BLaER1 treated with 17β-estradiol and CSF1 and Interleukin-3, amounts not matched to agents 10 nM and 100 nM (cell line): ENCODE measurements at regions not wholly inside any gene's neighbourhood (a gene's known extent, or its start where the extent isn't known, plus 50 kb on each side); places are given as distances from the start of the nearest gene placed in this dataset.

Source experiments
- H3K27ac ChIP-seq, 11 experiments: shearing (Covaris generic); formaldehyde crosslinking; 2 replicates each; pipeline ENCODE4 v1.8.1; 2022
- H3K27me3 ChIP-seq, 11 experiments: shearing (Covaris generic); formaldehyde crosslinking; 2 replicates each; pipeline ENCODE4 v1.8.1; 2022
- H3K36me3 ChIP-seq, 11 experiments: shearing (Covaris generic); formaldehyde crosslinking; 2 replicates each; pipeline ENCODE4 v1.8.1; 2022
- H3K4me1 ChIP-seq, 10 experiments: shearing (Covaris generic); formaldehyde crosslinking; 2 replicates each; pipeline ENCODE4 v1.8.1; 2022
- H3K4me2 ChIP-seq, 11 experiments: shearing (Covaris generic); formaldehyde crosslinking; 2 replicates each; pipeline ENCODE4 v1.8.1; 2022
- H3K4me3 ChIP-seq, 10 experiments: shearing (Covaris generic); formaldehyde crosslinking; 2 replicates each; pipeline ENCODE4 v1.8.1; 2022
- H3K9ac ChIP-seq, 11 experiments: shearing (Covaris generic); formaldehyde crosslinking; 2 replicates each; pipeline ENCODE4 v1.8.1; 2022
- H3K9me3 ChIP-seq, 11 experiments: shearing (Covaris generic); formaldehyde crosslinking; replicated peaks in 1 of 11; 2 replicates each; pipeline ENCODE4 v1.8.1; 2022
- H4K20me1 ChIP-seq, 11 experiments: shearing (Covaris generic); formaldehyde crosslinking; 2 replicates each; pipeline ENCODE4 v1.8.1; 2022
- Cebpa-rat ChIP-seq, 11 experiments: shearing (Covaris generic); IDR thresholded peaks; 2 replicates each; pipeline ENCODE4 v1.8.1; 2022

GRCh38 chr10:121352231-121352855, 245.9 kb downstream of the FGFR2 start:
- no peaks in the 10 kb centered on the region for H3K36me3 ChIP-seq
- H3K4me1 ChIP-seq: no peaks in the 10 kb centered on the region
- no peak overlapping the region for H3K27ac ChIP-seq
- H4K20me1 ChIP-seq: no peaks in the 10 kb centered on the region
- no peaks in the 10 kb centered on the region for H3K27me3 ChIP-seq
- H3K4me2 ChIP-seq: no peak overlapping the region
- TF ChIP-seq Cebpa-rat (IDR thresholded peaks at IDR 0.05): no peak
- H3K9me3 ChIP-seq: peaks cover 12 to 20% (median 16%) of the 10 kb centered on the region in 11 experiments; a peak in 21 of 22 replicates
- no peak overlapping the region for H3K4me3 ChIP-seq
- no peak overlapping the region for H3K9ac ChIP-seq

- no peak for TF ChIP-seq Cebpa-rat (IDR thresholded peaks at IDR 0.05)
- H3K27ac ChIP-seq: no peak overlapping the region
- peaks cover 0 to 8% (median 0%) of the 10 kb centered on the region in 10 experiments; a peak in 2 of 20 replicates for H3K4me1 ChIP-seq
- H3K9ac ChIP-seq: no peak overlapping the region
- no peak overlapping the region for H3K4me2 ChIP-seq
- no peaks in the 10 kb centered on the region for H4K20me1 ChIP-seq
- H3K4me3 ChIP-seq: no peak overlapping the region
- H3K27me3 ChIP-seq: no peaks in the 10 kb centered on the region
- H3K9me3 ChIP-seq: peaks cover 12 to 20% (median 16%) of the 10 kb centered on the region in 11 experiments; a peak in 21 of 22 replicates
- no peaks in the 10 kb centered on the region for H3K36me3 ChIP-seq
These were observed 243.1 kb downstream of the FGFR2 start for GRCh38 chr10:121355161-121355560.

- H3K4me3 ChIP-seq: no peak overlapping the region
- no peaks in the 10 kb centered on the region for H4K20me1 ChIP-seq
- H3K27me3 ChIP-seq: no peaks in the 10 kb centered on the region
- no peak for TF ChIP-seq Cebpa-rat (IDR thresholded peaks at IDR 0.05)
- H3K9ac ChIP-seq: no peak overlapping the region
- H3K4me1 ChIP-seq: peaks cover 0 to 8% (median 0%) of the 10 kb centered on the region in 10 experiments; a peak in 2 of 20 replicates
- no peaks in the 10 kb centered on the region for H3K36me3 ChIP-seq
- H3K27ac ChIP-seq: no peak overlapping the region
- peaks cover 12 to 20% (median 16%) of the 10 kb centered on the region in 11 experiments; a peak in 21 of 22 replicates for H3K9me3 ChIP-seq
- H3K4me2 ChIP-seq: no peak overlapping the region
These were observed 242.1 kb downstream of the FGFR2 start for GRCh38 chr10:121356183-121356582.

- H3K4me1 ChIP-seq: peaks cover 0 to 8% (median 0%) of the 10 kb centered on the region in 10 experiments; a peak in 2 of 20 replicates
These were observed 240.8 kb downstream of the FGFR2 start for GRCh38 chr10:121357401-121357800.

GRCh38 chr10:121362026-121362425, 236.2 kb downstream of the FGFR2 start:
- Histone ChIP-seq H3K9ac (no peak overlapping the region), H3K9me3 (peaks cover 0 to 6% (median 0%) of the 10 kb centered on the region in 11 experiments; a peak in 6 of 22 replicates), H3K4me2 (no peak overlapping the region), H3K36me3 (no peaks in the 10 kb centered on the region), H3K27me3 (no peaks in the 10 kb centered on the region), H3K27ac (no peak overlapping the region), H4K20me1 (no peaks in the 10 kb centered on the region), H3K4me1 (peaks cover 0 to 8% (median 0%) of the 10 kb centered on the region in 10 experiments; a peak in 2 of 20 replicates), H3K4me3 (no peak overlapping the region)
- no peak for TF ChIP-seq Cebpa-rat (IDR thresholded peaks at IDR 0.05)

More at GRCh38 chr10:121357401-121357800, 240.8 kb downstream of the FGFR2 start:
- Histone ChIP-seq H3K9me3 (peaks cover 12 to 20% (median 16%) of the 10 kb centered on the region in 11 experiments; a peak in 21 of 22 replicates), H3K4me3 (no peak overlapping the region), H3K9ac (no peak overlapping the region), H3K27ac (no peak overlapping the region), H3K4me2 (no peak overlapping the region), H3K27me3 (no peaks in the 10 kb centered on the region), H3K36me3 (no peaks in the 10 kb centered on the region), H4K20me1 (no peaks in the 10 kb centered on the region)
- no peak for TF ChIP-seq Cebpa-rat (IDR thresholded peaks at IDR 0.05)

GRCh38 chr10:121365566-121365965, 232.7 kb downstream of the FGFR2 start:
- H3K9me3 ChIP-seq: peaks cover 0 to 6% (median 0%) of the 10 kb centered on the region in 11 experiments; a peak in 6 of 22 replicates
- no peak for TF ChIP-seq Cebpa-rat (IDR thresholded peaks at IDR 0.05)
- H3K9ac ChIP-seq: no peak overlapping the region
- no peaks in the 10 kb centered on the region for H3K36me3 ChIP-seq
- H3K27ac ChIP-seq: no peak overlapping the region
- H3K4me1 ChIP-seq: peaks cover 0 to 8% (median 0%) of the 10 kb centered on the region in 10 experiments; a peak in 4 of 20 replicates
- no peaks in the 10 kb centered on the region for H3K27me3 ChIP-seq
- no peak overlapping the region for H3K4me3 ChIP-seq
- H3K4me2 ChIP-seq: no peak overlapping the region
- no peaks in the 10 kb centered on the region for H4K20me1 ChIP-seq

GRCh38 chr10:121368347-121369025, 229.8 kb downstream of the FGFR2 start:
- Histone ChIP-seq H3K36me3 (no peaks in the 10 kb centered on the region), H3K4me3 (no peak overlapping the region), H3K4me2 (no peak overlapping the region), H3K27ac (no peak overlapping the region), H4K20me1 (no peaks in the 10 kb centered on the region), H3K27me3 (no peaks in the 10 kb centered on the region), H3K4me1 (peaks cover 0 to 8% (median 0%) of the 10 kb centered on the region in 10 experiments; a peak in 4 of 20 replicates), H3K9me3 (peaks cover 0 to 6% (median 0%) of the 10 kb centered on the region in 11 experiments; a peak in 6 of 22 replicates), H3K9ac (no peak overlapping the region)
- TF ChIP-seq Cebpa-rat (IDR thresholded peaks at IDR 0.05): no peak

GRCh38 chr10:121369616-121370015, 228.6 kb downstream of the FGFR2 start:
- Histone ChIP-seq H3K9ac (no peak overlapping the region), H3K27ac (no peak overlapping the region), H3K4me2 (no peak overlapping the region), H4K20me1 (no peaks in the 10 kb centered on the region), H3K27me3 (no peaks in the 10 kb centered on the region), H3K9me3 (peaks cover 0 to 6% (median 0%) of the 10 kb centered on the region in 11 experiments; a peak in 6 of 22 replicates), H3K4me3 (no peak overlapping the region), H3K4me1 (peaks cover 0 to 8% (median 0%) of the 10 kb centered on the region in 10 experiments; a peak in 4 of 20 replicates), H3K36me3 (no peaks in the 10 kb centered on the region)
- TF ChIP-seq Cebpa-rat (IDR thresholded peaks at IDR 0.05): no peak

- Histone ChIP-seq H3K4me3 (no peak overlapping the region), H3K27me3 (no peaks in the 10 kb centered on the region), H3K27ac (no peak overlapping the region), H3K9me3 (no peaks in the 10 kb centered on the region), H3K36me3 (no peaks in the 10 kb centered on the region), H3K4me2 (no peak overlapping the region), H4K20me1 (no peaks in the 10 kb centered on the region), H3K9ac (no peak overlapping the region), H3K4me1 (peaks cover 0 to 8% (median 0%) of the 10 kb centered on the region in 10 experiments; a peak in 4 of 20 replicates)
- TF ChIP-seq Cebpa-rat (IDR thresholded peaks at IDR 0.05): no peak
These were observed 226.4 kb downstream of the FGFR2 start for GRCh38 chr10:121371836-121372235.
